ENCODE measurements at regions not wholly inside any gene's neighbourhood (a gene's known extent, or its start where the extent isn't known, plus 50 kb on each side); places are given as distances from the start of the nearest gene placed in this dataset.
"Not testable (repeated sequence)": the region's sequence is repeated elsewhere in the genome, so short reads cannot be mapped to it uniquely, and the experiment has no call there.

GRCh38 chr21:35437941-35438340, 388.8 kb upstream of the RUNX1 start:
- H3K27ac ChIP-seq (ENCODE audit: low read depth, low read length) = no peak overlapping the region
- no peaks in the 10 kb centered on the region for H3K79me2 ChIP-seq (ENCODE audit: control insufficient read depth, insufficient read depth, low read length, unreplicated experiment)
- H3K4me3 ChIP-seq (ENCODE audit: low read depth, low read length) = no peak overlapping the region
- H3K27me3 ChIP-seq (ENCODE audit: insufficient read depth, low read length) = no peaks in the 10 kb centered on the region
- H2AFZ ChIP-seq (ENCODE audit: low read length, unreplicated experiment) = no peak overlapping the region
- H3K36me3 ChIP-seq (ENCODE audit: insufficient read depth, low read length) = no peaks in the 10 kb centered on the region
- H3K4me1 ChIP-seq (ENCODE audit: control insufficient read depth, insufficient read depth, low read length, unreplicated experiment) = no peaks in the 10 kb centered on the region

GRCh38 chr21:35436899-35437298, 387.8 kb upstream of the RUNX1 start:
- Histone ChIP-seq H3K27me3 (ENCODE audit: insufficient read depth, low read length) (no peaks in the 10 kb centered on the region), H3K4me1 (ENCODE audit: control insufficient read depth, insufficient read depth, low read length, unreplicated experiment) (no peaks in the 10 kb centered on the region), H2AFZ (ENCODE audit: low read length, unreplicated experiment) (no peak overlapping the region), H3K27ac (ENCODE audit: low read depth, low read length) (no peak overlapping the region), H3K4me3 (ENCODE audit: low read depth, low read length) (no peak overlapping the region), H3K79me2 (ENCODE audit: control insufficient read depth, insufficient read depth, low read length, unreplicated experiment) (no peaks in the 10 kb centered on the region), H3K36me3 (ENCODE audit: insufficient read depth, low read length) (no peaks in the 10 kb centered on the region)

GRCh38 chr21:35432601-35433000, 383.5 kb upstream of the RUNX1 start:
- peaks cover 13% of the 10 kb centered on the region for H3K4me1 ChIP-seq (ENCODE audit: control insufficient read depth, insufficient read depth, low read length, unreplicated experiment)
- not testable (repeated sequence) for H2AFZ ChIP-seq (ENCODE audit: low read length, unreplicated experiment); H3K4me3 ChIP-seq (ENCODE audit: low read depth, low read length); H3K27ac ChIP-seq (ENCODE audit: low read depth, low read length); H3K79me2 ChIP-seq (ENCODE audit: control insufficient read depth, insufficient read depth, low read length, unreplicated experiment); H3K36me3 ChIP-seq (ENCODE audit: insufficient read depth, low read length); H3K27me3 ChIP-seq (ENCODE audit: insufficient read depth, low read length)

DNA sequence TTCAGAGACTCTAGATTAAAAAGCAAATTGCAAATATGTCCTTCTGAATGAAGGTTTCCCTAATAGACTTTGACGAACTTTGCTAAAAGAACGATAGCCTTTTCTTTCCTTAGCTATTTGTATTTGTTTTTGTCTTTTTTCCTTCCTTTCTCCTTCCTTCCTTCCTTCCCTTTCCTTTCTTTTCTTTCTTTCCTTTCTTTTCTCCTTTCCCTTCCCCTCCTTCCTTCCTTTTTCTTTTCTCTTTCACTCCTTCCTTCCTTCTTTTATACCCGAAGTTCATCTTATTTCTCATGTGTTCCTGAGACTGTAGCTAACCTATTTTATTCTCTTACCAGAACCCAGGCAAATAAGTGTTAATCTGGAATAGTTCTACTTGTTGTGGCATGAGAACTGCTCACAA, 381.2 kb upstream of the RUNX1 start:
- H3K4me1 ChIP-seq (ENCODE audit: control insufficient read depth, insufficient read depth, low read length, unreplicated experiment) = peaks cover 17% of the 10 kb centered on the region
- H3K27ac ChIP-seq (ENCODE audit: low read depth, low read length) = no peak overlapping the region
- H3K36me3 ChIP-seq (ENCODE audit: insufficient read depth, low read length) = no peaks in the 10 kb centered on the region
- no peaks in the 10 kb centered on the region for H3K27me3 ChIP-seq (ENCODE audit: insufficient read depth, low read length)
- H3K79me2 ChIP-seq (ENCODE audit: control insufficient read depth, insufficient read depth, low read length, unreplicated experiment) = no peaks in the 10 kb centered on the region
- no peak overlapping the region for H2AFZ ChIP-seq (ENCODE audit: low read length, unreplicated experiment)
- no peak overlapping the region for H3K4me3 ChIP-seq (ENCODE audit: low read depth, low read length)

- Histone ChIP-seq H2AFZ (ENCODE audit: low read length, unreplicated experiment) (peak overlapping the region; percentile 76), H3K36me3 (ENCODE audit: insufficient read depth, low read length) (no peaks in the 10 kb centered on the region), H3K4me3 (ENCODE audit: low read depth, low read length) (0 out of 2 replicates have a peak overlapping the region, but pooled peaks have one; percentile 5), H3K4me1 (ENCODE audit: control insufficient read depth, insufficient read depth, low read length, unreplicated experiment) (peaks cover 17% of the 10 kb centered on the region), H3K27me3 (ENCODE audit: insufficient read depth, low read length) (no peaks in the 10 kb centered on the region), H3K27ac (ENCODE audit: low read depth, low read length) (peak overlapping the region; percentile 49; the same call in 1 of the 2 replicates), H3K79me2 (ENCODE audit: control insufficient read depth, insufficient read depth, low read length, unreplicated experiment) (no peaks in the 10 kb centered on the region)
Observed at GRCh38 chr21:35428937-35429336, 379.8 kb upstream of the RUNX1 start.

DNA sequence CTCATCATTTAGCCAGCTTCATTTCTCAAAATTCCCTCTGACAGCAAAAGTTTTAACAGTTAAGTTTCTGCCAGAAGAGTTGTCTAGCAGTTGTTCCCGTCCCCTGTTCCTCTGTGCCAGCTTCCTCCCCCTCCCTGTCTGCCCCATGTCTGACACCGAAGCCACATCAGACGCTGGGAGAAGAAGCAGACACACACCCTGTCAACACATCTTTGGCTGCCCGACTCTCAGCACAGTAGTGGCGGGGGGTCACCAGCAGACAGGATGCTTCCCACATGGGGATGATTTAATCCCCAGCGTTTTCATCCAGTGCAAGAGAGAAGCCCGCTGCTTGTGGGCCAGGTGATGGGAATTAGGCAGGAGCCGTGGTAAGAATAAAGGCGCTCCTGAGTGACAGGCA, 379.4 kb upstream of the RUNX1 start:
- Histone ChIP-seq H3K79me2 (ENCODE audit: control insufficient read depth, insufficient read depth, low read length, unreplicated experiment) (no peaks in the 10 kb centered on the region), H3K4me1 (ENCODE audit: control insufficient read depth, insufficient read depth, low read length, unreplicated experiment) (peaks cover 18% of the 10 kb centered on the region), H3K36me3 (ENCODE audit: insufficient read depth, low read length) (no peaks in the 10 kb centered on the region), H3K27me3 (ENCODE audit: insufficient read depth, low read length) (no peaks in the 10 kb centered on the region), H2AFZ (ENCODE audit: low read length, unreplicated experiment) (peak overlapping the region; percentile 76), H3K4me3 (ENCODE audit: low read depth, low read length) (peak overlapping the region; percentile 5; the same call in 1 of the 2 replicates), H3K27ac (ENCODE audit: low read depth, low read length) (peak overlapping the region; percentile 49)

DNA sequence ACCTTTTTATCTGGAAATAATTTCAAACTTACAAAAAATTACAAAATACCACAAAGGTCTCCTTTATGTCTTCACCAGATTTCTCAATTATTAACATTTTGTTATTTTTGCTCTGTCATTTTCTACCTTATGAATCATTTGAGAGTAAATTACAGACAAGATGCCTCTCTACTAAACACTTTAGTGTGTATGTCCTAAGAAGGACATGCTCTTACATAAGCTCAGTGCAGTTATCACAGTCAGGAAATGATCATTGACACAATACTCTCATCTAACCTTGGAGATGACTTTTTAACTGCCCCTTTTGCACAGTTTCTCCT, 378.9 kb upstream of the RUNX1 start:
- peak overlapping the region; percentile 76 for H2AFZ ChIP-seq (ENCODE audit: low read length, unreplicated experiment)
- H3K4me1 ChIP-seq (ENCODE audit: control insufficient read depth, insufficient read depth, low read length, unreplicated experiment) = peaks cover 23% of the 10 kb centered on the region
- H3K27me3 ChIP-seq (ENCODE audit: insufficient read depth, low read length) = no peaks in the 10 kb centered on the region
- H3K4me3 ChIP-seq (ENCODE audit: low read depth, low read length) = peak overlapping the region; percentile 5; the same call in 1 of the 2 replicates
- H3K27ac ChIP-seq (ENCODE audit: low read depth, low read length) = peak overlapping the region; percentile 49
- H3K36me3 ChIP-seq (ENCODE audit: insufficient read depth, low read length) = no peaks in the 10 kb centered on the region
- no peaks in the 10 kb centered on the region for H3K79me2 ChIP-seq (ENCODE audit: control insufficient read depth, insufficient read depth, low read length, unreplicated experiment)

DNA sequence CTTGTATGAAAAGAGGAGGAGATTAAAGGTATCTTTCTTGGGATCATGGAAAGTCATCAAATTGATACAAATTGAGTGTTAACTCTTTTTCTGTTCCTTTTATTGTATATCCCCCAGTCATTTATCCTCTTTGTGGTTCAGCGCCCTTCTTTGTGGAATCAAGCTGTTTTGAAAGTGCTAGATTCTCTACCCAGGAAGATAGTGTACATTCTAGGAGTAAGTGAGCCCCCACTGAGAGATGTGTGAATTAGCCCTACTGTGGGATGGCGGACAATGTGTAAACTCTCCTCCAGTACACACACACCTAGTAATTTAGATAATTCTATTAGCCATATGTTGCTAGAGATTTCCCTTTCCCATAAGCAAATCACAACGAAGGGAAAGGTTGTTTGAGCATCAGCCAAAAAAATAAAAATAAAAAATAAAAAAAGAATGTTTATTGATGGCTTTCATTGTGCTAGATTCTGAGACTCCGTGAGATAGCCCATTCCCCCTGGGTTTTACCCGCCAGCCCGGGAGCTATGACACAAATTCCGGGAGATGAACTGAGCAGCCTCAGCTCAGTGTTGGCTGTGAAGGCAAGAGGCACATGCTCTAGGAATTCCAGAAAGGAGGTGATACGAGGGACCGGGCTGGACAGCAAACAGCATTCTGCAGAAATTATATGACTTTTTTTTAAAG, 378.4 kb upstream of the RUNX1 start:
- Histone ChIP-seq H3K4me1 (ENCODE audit: control insufficient read depth, insufficient read depth, low read length, unreplicated experiment) (peaks cover 23% of the 10 kb centered on the region), H3K4me3 (ENCODE audit: low read depth, low read length) (no peak overlapping the region)

DNA sequence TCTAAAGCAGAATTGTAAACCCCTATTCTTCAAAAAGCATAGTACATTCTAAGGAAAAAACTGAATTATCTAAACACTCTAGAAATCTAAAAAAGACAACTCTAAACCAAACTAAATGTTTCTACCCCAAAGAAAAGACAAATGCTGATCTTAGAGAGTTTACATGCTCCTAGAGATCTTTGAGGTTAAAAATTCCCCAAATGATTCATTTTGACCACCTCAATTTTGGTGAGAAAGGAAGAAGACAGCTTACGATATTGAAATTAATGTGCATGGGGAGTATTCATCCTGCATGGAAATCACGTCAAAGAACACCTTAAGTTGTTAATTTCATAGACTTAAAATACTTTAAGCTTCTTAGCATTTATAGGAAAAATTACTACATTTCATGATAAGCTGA, 377.8 kb upstream of the RUNX1 start:
- Histone ChIP-seq H3K36me3 (ENCODE audit: insufficient read depth, low read length) (no peaks in the 10 kb centered on the region), H3K27me3 (ENCODE audit: insufficient read depth, low read length) (no peaks in the 10 kb centered on the region), H3K4me3 (ENCODE audit: low read depth, low read length) (no peak overlapping the region), H3K27ac (ENCODE audit: low read depth, low read length) (no peak overlapping the region), H3K79me2 (ENCODE audit: control insufficient read depth, insufficient read depth, low read length, unreplicated experiment) (no peaks in the 10 kb centered on the region), H2AFZ (ENCODE audit: low read length, unreplicated experiment) (no peak overlapping the region), H3K4me1 (ENCODE audit: control insufficient read depth, insufficient read depth, low read length, unreplicated experiment) (peaks cover 23% of the 10 kb centered on the region)

More for the DNA sequence above, 378.4 kb upstream of the RUNX1 start:
- Histone ChIP-seq H2AFZ (ENCODE audit: low read length, unreplicated experiment) (no peak overlapping the region), H3K36me3 (ENCODE audit: insufficient read depth, low read length) (no peaks in the 10 kb centered on the region), H3K79me2 (ENCODE audit: control insufficient read depth, insufficient read depth, low read length, unreplicated experiment) (no peaks in the 10 kb centered on the region), H3K27ac (ENCODE audit: low read depth, low read length) (no peak overlapping the region), H3K27me3 (ENCODE audit: insufficient read depth, low read length) (no peaks in the 10 kb centered on the region)

DNA sequence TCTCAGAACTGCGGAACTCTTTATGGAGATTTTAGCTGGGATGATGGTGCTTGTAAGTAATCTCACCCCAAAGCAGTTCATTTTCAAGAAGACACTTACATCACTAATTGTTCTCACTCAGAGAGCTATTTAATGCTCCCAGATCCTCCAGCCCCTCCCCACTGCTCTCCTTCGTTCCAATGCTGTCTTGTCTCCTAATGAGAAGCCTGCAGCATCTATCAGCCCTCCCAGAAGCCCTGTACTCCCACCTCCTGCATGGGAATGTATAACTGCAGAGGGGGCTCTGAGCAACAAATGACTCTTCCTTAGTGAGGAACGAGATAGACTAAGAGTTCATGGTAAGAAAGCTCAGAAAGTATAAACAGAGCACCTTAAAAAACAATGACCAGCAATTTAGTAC, 377.4 kb upstream of the RUNX1 start:
- Histone ChIP-seq H3K4me3 (ENCODE audit: low read depth, low read length) (no peak overlapping the region), H2AFZ (ENCODE audit: low read length, unreplicated experiment) (no peak overlapping the region), H3K27ac (ENCODE audit: low read depth, low read length) (no peak overlapping the region), H3K27me3 (ENCODE audit: insufficient read depth, low read length) (no peaks in the 10 kb centered on the region), H3K4me1 (ENCODE audit: control insufficient read depth, insufficient read depth, low read length, unreplicated experiment) (peaks cover 23% of the 10 kb centered on the region), H3K79me2 (ENCODE audit: control insufficient read depth, insufficient read depth, low read length, unreplicated experiment) (no peaks in the 10 kb centered on the region), H3K36me3 (ENCODE audit: insufficient read depth, low read length) (no peaks in the 10 kb centered on the region)

- Histone ChIP-seq H3K27me3 (ENCODE audit: insufficient read depth, low read length) (no peaks in the 10 kb centered on the region), H3K4me3 (ENCODE audit: low read depth, low read length) (no peak overlapping the region), H3K36me3 (ENCODE audit: insufficient read depth, low read length) (no peaks in the 10 kb centered on the region), H2AFZ (ENCODE audit: low read length, unreplicated experiment) (no peak overlapping the region), H3K79me2 (ENCODE audit: control insufficient read depth, insufficient read depth, low read length, unreplicated experiment) (no peaks in the 10 kb centered on the region), H3K4me1 (ENCODE audit: control insufficient read depth, insufficient read depth, low read length, unreplicated experiment) (peaks cover 22% of the 10 kb centered on the region), H3K27ac (ENCODE audit: low read depth, low read length) (peak overlapping the region; percentile 70)
Observed at GRCh38 chr21:35424122-35424521, 375.0 kb upstream of the RUNX1 start.

All from ACC112 (cell line).